ENCODE measurements at regions not wholly inside any gene's neighbourhood (a gene's known extent, or its start where the extent isn't known, plus 50 kb on each side); places are given as distances from the start of the nearest gene placed in this dataset.

- TF ChIP-seq CTCF (IDR thresholded peaks at IDR 0.05; ENCODE audit: poor library complexity, severe bottlenecking) (no peak), EZH2 (IDR thresholded peaks at IDR 0.05; ENCODE audit: borderline replicate concordance, insufficient read depth, low read length, poor library complexity, severe bottlenecking) (no peak), EP300 (conservative IDR thresholded peaks at IDR 0.05; ENCODE audit: poor library complexity, severe bottlenecking) (no peak), POLR2AphosphoS5 (IDR thresholded peaks at IDR 0.05) (no peak), SMC3 (conservative IDR thresholded peaks at IDR 0.05; ENCODE audit: poor library complexity) (no peak)
Measured at GRCh38 chr6:130624046-130624445, 203.2 kb upstream of the SMLR1 start.

All from neural cell (in vitro differentiated cells).